NCI-H2107 treated with DMSO at 0.1 percent for 48 hours (cell line): ENCODE measurements at regions not wholly inside any gene's neighbourhood (a gene's known extent, or its start where the extent isn't known, plus 50 kb on each side); places are given as distances from the start of the nearest gene placed in this dataset.
"Not testable (repeated sequence)": the region's sequence is repeated elsewhere in the genome, so short reads cannot be mapped to it uniquely, and the experiment has no call there.

ENCODE experiments used
- DNase-seq: peaks from one replicate; lab custom pipeline; 2025; ENCODE audit not compliant: unreplicated experiment; lab: John Stamatoyannopoulos, UW

- DNase-seq = no peak
These were observed 92.0 kb downstream of the RFLNA start for GRCh38 chr12:124386661-124387527.

GRCh38 chr12:124386059-124386458 lies 91.2 kb downstream of the RFLNA start:
- no peak for DNase-seq

GRCh38 chr12:124385219-124385969 lies 90.5 kb downstream of the RFLNA start:
- no peak for DNase-seq

- no peak for DNase-seq
These were observed 89.5 kb downstream of the RFLNA start for GRCh38 chr12:124384299-124384894.

- DNase-seq = no peak
These were observed 88.1 kb downstream of the RFLNA start for GRCh38 chr12:124383028-124383427.

- DNase-seq = no peak
These were observed 86.8 kb downstream of the RFLNA start for GRCh38 chr12:124381456-124382296.

GRCh38 chr12:124380796-124381455 lies 86.0 kb downstream of the RFLNA start:
- no peak for DNase-seq

- DNase-seq = no peak
These were observed 85.3 kb downstream of the RFLNA start for GRCh38 chr12:124379938-124380754.

GRCh38 chr12:124379379-124379937 lies 84.6 kb downstream of the RFLNA start:
- no peak for DNase-seq

- DNase-seq = no peak
These were observed 84.0 kb downstream of the RFLNA start for GRCh38 chr12:124378926-124379325.

- DNase-seq = no peak
These were observed 83.2 kb downstream of the RFLNA start for GRCh38 chr12:124377981-124378509.

- DNase-seq = no peak
These were observed 81.5 kb downstream of the RFLNA start for GRCh38 chr12:124376435-124376834.

- no peak for DNase-seq
These were observed 80.9 kb downstream of the RFLNA start for GRCh38 chr12:124375789-124376175.

GRCh38 chr12:124375141-124375788 lies 80.4 kb downstream of the RFLNA start:
- no peak for DNase-seq

- no peak for DNase-seq
These were observed 79.7 kb downstream of the RFLNA start for GRCh38 chr12:124374567-124374966.

GRCh38 chr12:124374147-124374546 lies 79.3 kb downstream of the RFLNA start:
- DNase-seq = no peak

GRCh38 chr12:124373701-124374100 lies 78.8 kb downstream of the RFLNA start:
- not testable (repeated sequence) for DNase-seq

- no peak for DNase-seq
These were observed 77.9 kb downstream of the RFLNA start for GRCh38 chr12:124372831-124373230.
